SK-N-SH (cell line): ENCODE measurements at regions not wholly inside any gene's neighbourhood (a gene's known extent, or its start where the extent isn't known, plus 50 kb on each side); places are given as distances from the start of the nearest gene placed in this dataset.

ENCODE experiments used
- CTCF ChIA-PET: fragments of 300-600, 350-600 bp; formaldehyde crosslinking; extraction: SDS; loops from one replicate; lab custom pipeline; 2021; lab: Yijun Ruan, JAX
- POLR2A ChIA-PET: fragments of 350-600 bp; sonication (Branson Sonifier 250); formaldehyde crosslinking; extraction: SDS; loops from one replicate; lab custom pipeline; 2020; ENCODE audit warnings: antibody characterized with exemption, inconsistent platforms; lab: Yijun Ruan, JAX
- DNase-seq: peaks from one replicate; pipeline ENCODE4 v3.0.0; 2012
- H2AFZ ChIP-seq: fragments of 200-600 bp; sonication (generic); 2 replicates; pipeline ENCODE4 v1.8.1; 2016; ENCODE audit warnings: antibody characterized with exemption, mild to moderate bottlenecking, low read depth
- H3F3A ChIP-seq: fragments of 200-600 bp; sonication (generic); replicated peaks from 2 replicates; pipeline ENCODE3; 2016; ENCODE audit warnings: antibody characterized with exemption, mild to moderate bottlenecking; ENCODE audit not compliant: insufficient read depth
- H3K27ac ChIP-seq, 2 experiments: fragments of 200-500 bp in 1 of 2; fragments of 200-600 bp in 1 of 2; sonication (Bioruptor generic) in 1 of 2; sonication (generic), shearing (Covaris generic) in 1 of 2; 2 replicates each; pipeline versions ENCODE4 v1.5.1 to v1.6.1; 2014 to 2016; ENCODE audit warnings: low read depth in 2 of 2, inconsistent platforms in 1 of 2, low read length in 1 of 2, mild to moderate bottlenecking in 1 of 2, mixed read lengths in 1 of 2
- H3K27me3 ChIP-seq: fragments of 200-600 bp; sonication (generic), shearing (Covaris generic); 2 replicates; pipeline ENCODE4 v1.6.1; 2016; ENCODE audit warnings: mixed run types; ENCODE audit not compliant: insufficient read depth
- H3K36me3 ChIP-seq, 2 experiments: fragments of 200-500 bp in 1 of 2; fragments of 200-600 bp in 1 of 2; sonication (Bioruptor generic) in 1 of 2; sonication (generic) in 1 of 2; replicated peaks in 1 of 2; 2 replicates each; pipeline versions ENCODE3 to v1.5.1; 2014 to 2016; ENCODE audit warnings: low read length in 1 of 2, mild to moderate bottlenecking in 1 of 2; ENCODE audit not compliant: insufficient read depth in 2 of 2, control insufficient read depth in 1 of 2
- H3K4me1 ChIP-seq, 2 experiments: fragments of 200-500 bp in 1 of 2; fragments of 200-600 bp in 1 of 2; sonication (Bioruptor generic) in 1 of 2; sonication (generic), shearing (Covaris generic) in 1 of 2; 2 replicates each; pipeline versions ENCODE4 v1.5.1 to v1.6.1; 2014 to 2016; ENCODE audit warnings: low read depth in 1 of 2, low read length in 1 of 2, mixed run types in 1 of 2; ENCODE audit not compliant: insufficient read depth in 2 of 2, control insufficient read depth in 1 of 2
- H3K4me2 ChIP-seq: fragments of 200-600 bp; sonication (generic), shearing (Covaris generic); 2 replicates; pipeline ENCODE4 v1.6.1; 2017; ENCODE audit warnings: mixed run types
- H3K4me3 ChIP-seq, 2 experiments: fragments of 200-500 bp in 1 of 2; fragments of 200-600 bp in 1 of 2; sonication (Bioruptor generic) in 1 of 2; sonication (generic), shearing (Covaris generic) in 1 of 2; 2 replicates each; pipeline versions ENCODE4 v1.5.1 to v1.8.1; 2014 to 2016; ENCODE audit warnings: low read depth in 2 of 2, inconsistent platforms in 1 of 2, low read length in 1 of 2, mild to moderate bottlenecking in 1 of 2, mixed read lengths in 1 of 2, moderate library complexity in 1 of 2
- H3K79me2 ChIP-seq: fragments of 200-600 bp; sonication (generic); 2 replicates; pipeline ENCODE4 v1.8.1; 2017; ENCODE audit warnings: mild to moderate bottlenecking; ENCODE audit not compliant: insufficient read depth
- H3K9ac ChIP-seq: fragments of 200-600 bp; sonication (generic); 2 replicates; pipeline ENCODE4 v1.6.1; 2017; ENCODE audit warnings: mixed run types
- H3K9me2 ChIP-seq: fragments of 200-600 bp; sonication (generic); 2 replicates; pipeline ENCODE4 v1.6.1; 2017; ENCODE audit warnings: mixed run types
- H3K9me3 ChIP-seq: fragments of 200-600 bp; sonication (generic); 2 replicates; pipeline ENCODE4 v1.6.1; 2017; ENCODE audit warnings: mixed run types, mild to moderate bottlenecking, moderate library complexity
- H4K20me1 ChIP-seq: fragments of 200-600 bp; sonication (generic); 2 replicates; pipeline ENCODE4 v1.6.1; 2017; ENCODE audit warnings: mild to moderate bottlenecking, mixed run types; ENCODE audit not compliant: insufficient read depth
- ELF1 ChIP-seq: IDR thresholded peaks from 2 replicates; pipeline ENCODE4 v1.4.0; 2012
- EP300 ChIP-seq, 2 experiments: IDR thresholded peaks; 2 replicates each; pipeline versions ENCODE4 v1.4.0 to v1.6.1; 2012; ENCODE audit warnings: borderline replicate concordance in 1 of 2, low read depth in 1 of 2, low read length in 1 of 2
- FOSL2 ChIP-seq: IDR thresholded peaks from 2 replicates; pipeline ENCODE4 v1.4.0; 2012; ENCODE audit warnings: low read depth, mild to moderate bottlenecking, moderate library complexity, borderline replicate concordance
- JUND ChIP-seq: IDR thresholded peaks from 2 replicates; pipeline ENCODE4 v1.4.0; 2012
- MXI1 ChIP-seq: IDR thresholded peaks from 2 replicates; pipeline ENCODE4 v1.6.1; 2012; ENCODE audit warnings: mild to moderate bottlenecking, low read depth, low read length, improper control_type of control experiment
- NFIC ChIP-seq: IDR thresholded peaks from 2 replicates; pipeline ENCODE4 v1.4.0; 2012; ENCODE audit warnings: borderline replicate concordance
- RAD21 ChIP-seq: IDR thresholded peaks from 2 replicates; pipeline ENCODE4 v1.6.1; 2012; ENCODE audit warnings: mild to moderate bottlenecking, low read length
- RCOR1 ChIP-seq: fragments of 150-350 bp; IDR thresholded peaks from 2 replicates; pipeline ENCODE4 v1.6.1; 2017; ENCODE audit warnings: antibody characterized with exemption, low read length
- SMC3 ChIP-seq: IDR thresholded peaks from 2 replicates; pipeline ENCODE4 v1.6.1; 2012; ENCODE audit warnings: low read depth, low read length, improper control_type of control experiment
- WGBS: methylation state at CpG from one replicate; pipeline ENCODE4 v1.1.6; 2017; ENCODE audit warnings: low lambda C conversion rate; 5-methylcytosine and 5-hydroxymethylcytosine counted together
- TF ChIP-seq, protein P1 (sequence below): fragments of 150-350 bp; IDR thresholded peaks from 2 replicates; pipeline ENCODE4 v1.6.1; 2016; ENCODE audit warnings: mild to moderate bottlenecking, low read depth, low read length

DNA sequence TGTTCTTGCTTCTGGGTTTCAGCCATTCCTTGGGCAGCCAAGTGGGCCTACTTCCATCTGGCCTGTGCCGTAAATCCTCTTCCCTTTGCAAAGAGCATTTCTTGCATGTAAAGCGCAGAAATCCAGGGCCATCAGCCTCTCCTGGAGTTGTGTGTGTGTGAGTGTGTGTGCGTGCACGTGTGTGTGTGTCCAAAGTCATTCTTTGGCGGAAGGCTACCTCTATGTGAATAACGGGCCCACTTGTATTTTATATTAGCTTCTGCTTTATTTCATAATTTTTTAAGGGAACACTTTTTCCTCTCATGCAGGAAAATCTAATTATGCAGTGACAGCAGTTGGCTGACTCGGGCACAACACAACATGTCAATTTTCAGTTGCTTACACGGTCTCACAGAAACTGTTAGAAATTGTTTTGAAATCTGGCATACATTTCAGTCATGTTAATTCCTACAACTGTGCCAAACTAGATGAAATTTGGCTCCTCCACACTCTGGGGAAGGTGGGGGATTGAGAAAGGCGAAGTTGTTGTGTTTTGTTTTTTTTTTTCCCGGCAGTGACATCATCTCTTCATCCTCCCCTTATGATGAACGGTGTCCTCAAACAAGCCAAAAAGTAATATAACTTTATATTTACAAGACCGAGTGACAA lies 223.7 kb upstream of the TSHZ2 start:
- peak; percentile 7 for DNase-seq
- no peaks in the 10 kb centered on the region for H3K9me3 ChIP-seq

DNA sequence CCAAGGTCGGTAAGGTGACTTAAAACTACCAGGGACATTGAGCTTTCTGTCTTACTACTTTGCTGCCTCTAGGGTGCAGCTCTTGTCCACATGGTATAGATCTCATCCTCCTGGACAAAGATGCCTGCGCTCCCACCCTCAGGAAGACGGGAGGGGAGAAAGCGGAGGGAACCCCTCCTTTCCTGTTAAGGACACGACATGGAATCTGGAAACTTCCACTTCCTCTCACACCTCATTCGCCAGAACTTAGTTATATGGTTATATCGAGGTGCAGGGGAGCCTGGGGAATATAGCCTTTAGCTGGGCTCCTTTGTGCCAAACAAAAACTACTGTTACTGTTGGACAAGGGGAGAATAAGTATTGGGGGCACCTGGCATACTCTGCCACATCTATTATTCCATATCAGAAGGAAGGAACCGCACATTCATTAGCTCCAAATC lies 224.3 kb upstream of the TSHZ2 start:
- Histone ChIP-seq H3K4me3 (no peak overlapping the region), H3K4me2 (no peak overlapping the region), H3K27ac (peak overlapping the region in 1 of 2 experiments; percentile 72; a peak in 2 of 4 replicates), H3K27me3 (no peaks in the 10 kb centered on the region), H3K9me2 (no peaks in the 10 kb centered on the region), H3K9me3 (no peaks in the 10 kb centered on the region), H4K20me1 (no peaks in the 10 kb centered on the region), H3K36me3 (no peaks in the 10 kb centered on the region), H3F3A (no peaks in the 10 kb centered on the region), H2AFZ (no peak overlapping the region), H3K79me2 (no peaks in the 10 kb centered on the region), H3K4me1 (peaks cover 0 to 20% of the 10 kb centered on the region in 2 experiments; a peak in 2 of 4 replicates), H3K9ac (no peak overlapping the region)
- CTCF ChIA-PET, result interaction anchor here (0.7 to 2.6 kb wide), 13 partner anchors 9 to 801 kb away, joined by 3 to 15 read pairs (median 5); no protein-coding TSS in a partner anchor
- 62% methylated on average over 8 of the region's 8 CpGs for WGBS
- POLR2A ChIA-PET, result interaction anchor here (1.4 kb wide), 1 partner anchor 226 kb away, joined by 6 read pairs; no protein-coding TSS in a partner anchor
- DNase-seq, result peak; percentile 30
- TF ChIP-seq JUND, result no peak
- no peak for TF ChIP-seq ELF1
- TF ChIP-seq SMC3, result peak; percentile 34; the same call in 1 of the 2 replicates
- no peak for TF ChIP-seq EP300 (IDR thresholded peaks at IDR 0.05; ENCODE audit: borderline replicate concordance in 1 of 2, low read depth in 1 of 2, low read length in 1 of 2)
- TF ChIP-seq FOSL2, result no peak
- TF ChIP-seq RAD21, result peak; percentile 69
- no peak for TF ChIP-seq NFIC

More for the DNA sequence above, 223.7 kb upstream of the TSHZ2 start:
- Histone ChIP-seq H3F3A (no peaks in the 10 kb centered on the region), H4K20me1 (no peaks in the 10 kb centered on the region), H3K9me2 (no peaks in the 10 kb centered on the region), H3K79me2 (no peaks in the 10 kb centered on the region), H3K27ac (peak overlapping the region in 1 of 2 experiments; percentile 72; a peak in 2 of 4 replicates), H3K4me3 (no peak overlapping the region), H3K4me1 (peaks cover 0 to 20% of the 10 kb centered on the region in 2 experiments; a peak in 2 of 4 replicates), H3K27me3 (no peaks in the 10 kb centered on the region), H3K4me2 (no peak overlapping the region), H3K9ac (no peak overlapping the region), H2AFZ (no peak overlapping the region), H3K36me3 (no peaks in the 10 kb centered on the region)
- ChIA-PET CTCF (interaction anchor here (1.0 to 2.6 kb wide), 12 partner anchors 9 to 800 kb away, joined by 3 to 15 read pairs (median 6); no protein-coding TSS in a partner anchor), POLR2A (interaction anchor here (1.4 kb wide), 1 partner anchor 225 kb away, joined by 6 read pairs; no protein-coding TSS in a partner anchor)
- TF ChIP-seq, protein P1, sequence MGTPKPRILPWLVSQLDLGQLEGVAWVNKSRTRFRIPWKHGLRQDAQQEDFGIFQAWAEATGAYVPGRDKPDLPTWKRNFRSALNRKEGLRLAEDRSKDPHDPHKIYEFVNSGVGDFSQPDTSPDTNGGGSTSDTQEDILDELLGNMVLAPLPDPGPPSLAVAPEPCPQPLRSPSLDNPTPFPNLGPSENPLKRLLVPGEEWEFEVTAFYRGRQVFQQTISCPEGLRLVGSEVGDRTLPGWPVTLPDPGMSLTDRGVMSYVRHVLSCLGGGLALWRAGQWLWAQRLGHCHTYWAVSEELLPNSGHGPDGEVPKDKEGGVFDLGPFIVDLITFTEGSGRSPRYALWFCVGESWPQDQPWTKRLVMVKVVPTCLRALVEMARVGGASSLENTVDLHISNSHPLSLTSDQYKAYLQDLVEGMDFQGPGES, result no peak
- peak in 1 of 2 experiments; percentile 62; a peak in 2 of 4 replicates for TF ChIP-seq EP300 (IDR thresholded peaks at IDR 0.05; ENCODE audit: borderline replicate concordance in 1 of 2, low read depth in 1 of 2, low read length in 1 of 2)
- TF ChIP-seq RCOR1, result no peak; the same call in 1 of the 2 replicates
- peak; percentile 42; the same call in 1 of the 2 replicates for TF ChIP-seq MXI1
- 37% methylated on average over 12 of the region's 12 CpGs for WGBS
